ENCODE measurements at regions not wholly inside any gene's neighbourhood (a gene's known extent, or its start where the extent isn't known, plus 50 kb on each side); places are given as distances from the start of the nearest gene placed in this dataset.

GRCh38 chr11:95545116-95545875, 244.3 kb downstream of the FAM76B start:
- Histone ChIP-seq H3K4me3 (no peak overlapping the region), H3K36me3 (no peaks in the 10 kb centered on the region), H3K4me1 (no peaks in the 10 kb centered on the region), H3K27ac (replicated peaks) (no peak overlapping the region), H3K9me3 (replicated peaks) (no peaks in the 10 kb centered on the region), H3K27me3 (ENCODE audit: low read depth) (no peaks in the 10 kb centered on the region)
- TF ChIP-seq CTCF (IDR thresholded peaks at IDR 0.05; ENCODE audit: borderline replicate concordance): no peak
- DNase-seq: no peak
- intact Hi-C loops (cut with micrococcal nuclease): no loop called here

GRCh38 chr11:95544095-95544856, 245.3 kb downstream of the FAM76B start:
- intact Hi-C loops (cut with micrococcal nuclease): no loop called here
- no peak for DNase-seq
- TF ChIP-seq CTCF (IDR thresholded peaks at IDR 0.05; ENCODE audit: borderline replicate concordance): no peak

GRCh38 chr11:95542868-95543551, 246.6 kb downstream of the FAM76B start:
- Histone ChIP-seq H3K36me3 (no peaks in the 10 kb centered on the region), H3K9me3 (replicated peaks) (no peaks in the 10 kb centered on the region), H3K27ac (replicated peaks) (no peak overlapping the region), H3K4me1 (no peaks in the 10 kb centered on the region), H3K27me3 (ENCODE audit: low read depth) (no peaks in the 10 kb centered on the region), H3K4me3 (no peak overlapping the region)
- no peak for TF ChIP-seq CTCF (IDR thresholded peaks at IDR 0.05; ENCODE audit: borderline replicate concordance)
- no peak for DNase-seq
- intact Hi-C loops (cut with micrococcal nuclease): no loop called here

More at GRCh38 chr11:95544095-95544856, 245.3 kb downstream of the FAM76B start:
- H3K27me3 ChIP-seq (ENCODE audit: low read depth): no peaks in the 10 kb centered on the region
- no peaks in the 10 kb centered on the region for H3K9me3 ChIP-seq (replicated peaks)
- no peaks in the 10 kb centered on the region for H3K36me3 ChIP-seq
- no peak overlapping the region for H3K27ac ChIP-seq (replicated peaks)
- no peaks in the 10 kb centered on the region for H3K4me1 ChIP-seq
- H3K4me3 ChIP-seq: no peak overlapping the region

GRCh38 chr11:95541715-95542114, 247.9 kb downstream of the FAM76B start:
- no peak for TF ChIP-seq CTCF (IDR thresholded peaks at IDR 0.05; ENCODE audit: borderline replicate concordance)
- no peaks in the 10 kb centered on the region for H3K9me3 ChIP-seq (replicated peaks)
- intact Hi-C loops (cut with micrococcal nuclease): no loop called here
- no peaks in the 10 kb centered on the region for H3K36me3 ChIP-seq
- H3K4me3 ChIP-seq: no peak overlapping the region
- no peak for DNase-seq
- no peak overlapping the region for H3K27ac ChIP-seq (replicated peaks)
- H3K27me3 ChIP-seq (ENCODE audit: low read depth): no peaks in the 10 kb centered on the region
- H3K4me1 ChIP-seq: no peaks in the 10 kb centered on the region

- Histone ChIP-seq H3K4me1 (no peaks in the 10 kb centered on the region), H3K27ac (replicated peaks) (no peak overlapping the region), H3K4me3 (no peak overlapping the region), H3K36me3 (no peaks in the 10 kb centered on the region), H3K9me3 (replicated peaks) (peaks cover 13% of the 10 kb centered on the region), H3K27me3 (ENCODE audit: low read depth) (no peaks in the 10 kb centered on the region)
- intact Hi-C loops (cut with micrococcal nuclease): no loop called here
- no peak for DNase-seq
- TF ChIP-seq CTCF (IDR thresholded peaks at IDR 0.05; ENCODE audit: borderline replicate concordance): no peak
Measured at GRCh38 chr11:95536047-95536690, 253.4 kb downstream of the FAM76B start.

Data from left ventricle myocardium inferior (tissue), 1 donor.